ENCODE measurements at regions not wholly inside any gene's neighbourhood (a gene's known extent, or its start where the extent isn't known, plus 50 kb on each side); places are given as distances from the start of the nearest gene placed in this dataset.
A peak's percentile ranks its signal among the peaks of the same experiment; 100 is the strongest.

DNA sequence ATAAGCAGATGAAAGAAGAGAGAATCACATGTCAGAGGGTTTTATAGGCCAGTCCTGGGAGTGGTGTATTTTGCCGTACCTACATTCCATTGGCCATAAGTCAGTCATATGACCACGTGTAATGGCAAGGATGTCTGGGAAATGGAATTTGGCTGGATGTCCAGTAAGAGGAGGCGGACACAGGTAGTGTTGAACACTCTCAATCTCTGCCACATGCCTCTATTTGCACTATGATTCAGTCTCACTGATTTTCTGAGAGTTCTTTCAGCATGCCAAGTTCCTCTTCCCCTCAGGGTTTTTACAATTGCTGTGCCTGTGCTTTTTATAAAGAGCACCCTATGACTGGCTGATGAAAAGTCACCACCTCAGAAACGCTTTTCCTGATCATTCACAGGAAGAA is 164.2 kb upstream of the GPR101 start:
- no peaks in the 10 kb centered on the region for H3K4me1 ChIP-seq (replicated peaks in 1 of 2)
- no peak overlapping the region for H3K27ac ChIP-seq
- intact Hi-C loops (cut with DNase I): loop anchor here (5.0 to 10.0 kb wide), 2 partner anchors 241 to 243 kb away; no protein-coding TSS in a partner anchor
- 54 to 67% (median 61%) methylated on average over 4 of the region's 4 CpGs for WGBS, 4 donors
- DNase-seq: no peak
- H3K36me3 ChIP-seq (replicated peaks in 1 of 2): no peaks in the 10 kb centered on the region
- no peak overlapping the region for H3K4me3 ChIP-seq
- H3K27me3 ChIP-seq: peaks cover 27% of the 10 kb centered on the region
- H3K9me3 ChIP-seq (replicated peaks in 1 of 3): no peaks in the 10 kb centered on the region
- TF ChIP-seq, protein P1, sequence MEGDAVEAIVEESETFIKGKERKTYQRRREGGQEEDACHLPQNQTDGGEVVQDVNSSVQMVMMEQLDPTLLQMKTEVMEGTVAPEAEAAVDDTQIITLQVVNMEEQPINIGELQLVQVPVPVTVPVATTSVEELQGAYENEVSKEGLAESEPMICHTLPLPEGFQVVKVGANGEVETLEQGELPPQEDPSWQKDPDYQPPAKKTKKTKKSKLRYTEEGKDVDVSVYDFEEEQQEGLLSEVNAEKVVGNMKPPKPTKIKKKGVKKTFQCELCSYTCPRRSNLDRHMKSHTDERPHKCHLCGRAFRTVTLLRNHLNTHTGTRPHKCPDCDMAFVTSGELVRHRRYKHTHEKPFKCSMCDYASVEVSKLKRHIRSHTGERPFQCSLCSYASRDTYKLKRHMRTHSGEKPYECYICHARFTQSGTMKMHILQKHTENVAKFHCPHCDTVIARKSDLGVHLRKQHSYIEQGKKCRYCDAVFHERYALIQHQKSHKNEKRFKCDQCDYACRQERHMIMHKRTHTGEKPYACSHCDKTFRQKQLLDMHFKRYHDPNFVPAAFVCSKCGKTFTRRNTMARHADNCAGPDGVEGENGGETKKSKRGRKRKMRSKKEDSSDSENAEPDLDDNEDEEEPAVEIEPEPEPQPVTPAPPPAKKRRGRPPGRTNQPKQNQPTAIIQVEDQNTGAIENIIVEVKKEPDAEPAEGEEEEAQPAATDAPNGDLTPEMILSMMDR (IDR thresholded peaks at IDR 0.05): no peak
- TF ChIP-seq POLR2A (IDR thresholded peaks at IDR 0.05): no peak

DNA sequence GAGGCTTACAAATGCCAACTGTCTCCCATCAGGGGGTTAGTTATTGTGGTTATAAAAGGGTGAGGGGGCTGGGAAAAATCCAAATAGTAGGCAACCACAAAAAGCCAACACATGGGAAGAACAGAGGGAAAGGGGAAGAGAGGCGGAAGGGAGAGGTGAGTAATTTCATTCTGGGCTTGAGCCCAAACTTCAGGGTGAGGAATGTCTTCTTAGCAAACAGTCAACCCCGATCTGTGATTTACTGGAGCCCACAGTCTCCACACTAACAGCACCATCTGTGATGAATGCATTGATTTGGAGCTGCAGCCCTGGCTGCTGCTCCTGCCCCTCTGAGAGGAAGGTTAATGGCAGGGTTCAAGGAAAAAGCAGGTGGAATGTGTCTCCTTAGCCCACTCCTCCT is 162.2 kb upstream of the GPR101 start:
- WGBS, 4 donors: 12 to 32% (median 19%) methylated on average over 2 of the region's 2 CpGs
- H3K9me3 ChIP-seq (replicated peaks in 1 of 3): no peaks in the 10 kb centered on the region
- H3K4me1 ChIP-seq (replicated peaks in 1 of 2): no peaks in the 10 kb centered on the region
- TF ChIP-seq, protein P1 (IDR thresholded peaks at IDR 0.05): no peak
- no peak for TF ChIP-seq POLR2A (IDR thresholded peaks at IDR 0.05)
- no peaks in the 10 kb centered on the region for H3K36me3 ChIP-seq (replicated peaks in 1 of 2)
- intact Hi-C loops (cut with DNase I): loop anchor here (5.0 to 10.0 kb wide), 2 partner anchors 239 to 241 kb away; no protein-coding TSS in a partner anchor
- no peak overlapping the region for H3K27ac ChIP-seq
- no peak overlapping the region for H3K4me3 ChIP-seq
- DNase-seq: peak in 3 of 7 donors; percentile 7 to 14 (median 13)
- H3K27me3 ChIP-seq: peaks cover 27% of the 10 kb centered on the region

DNA sequence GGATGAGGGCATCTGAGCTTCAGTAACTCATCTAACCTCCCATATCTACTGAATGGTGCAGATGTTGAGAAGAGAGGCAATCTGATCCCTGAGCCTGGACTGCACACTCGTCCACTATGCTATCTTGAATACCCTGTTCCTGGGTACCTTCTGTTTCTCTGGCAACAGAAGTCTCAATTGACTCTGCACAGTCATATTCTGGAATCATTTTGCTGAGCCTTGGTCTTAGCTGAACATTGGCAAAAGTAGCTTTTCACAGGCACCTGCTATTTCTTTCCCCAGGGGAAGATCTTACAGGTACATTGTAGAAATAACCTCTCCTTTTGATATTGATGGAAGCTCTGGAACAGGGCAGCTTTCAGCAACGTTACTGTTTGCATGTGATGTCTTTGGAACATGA is 161.5 kb upstream of the GPR101 start:
- Histone ChIP-seq H3K4me3 (no peak overlapping the region), H3K9me3 (replicated peaks in 1 of 3) (no peaks in the 10 kb centered on the region), H3K27me3 (peaks cover 27% of the 10 kb centered on the region), H3K27ac (no peak overlapping the region), H3K36me3 (replicated peaks in 1 of 2) (no peaks in the 10 kb centered on the region), H3K4me1 (replicated peaks in 1 of 2) (no peaks in the 10 kb centered on the region)
- no peak for DNase-seq
- intact Hi-C loops (cut with DNase I): loop anchor here (5.0 to 10.0 kb wide), 2 partner anchors 238 to 240 kb away; no protein-coding TSS in a partner anchor
- whole genome bisulfite sequencing, 4 donors: 15 to 44% (median 29%) methylated on average over 1 to 2 of the region's 2 CpGs
- TF ChIP-seq, protein P1 (IDR thresholded peaks at IDR 0.05): no peak
- TF ChIP-seq POLR2A (IDR thresholded peaks at IDR 0.05): no peak

DNA sequence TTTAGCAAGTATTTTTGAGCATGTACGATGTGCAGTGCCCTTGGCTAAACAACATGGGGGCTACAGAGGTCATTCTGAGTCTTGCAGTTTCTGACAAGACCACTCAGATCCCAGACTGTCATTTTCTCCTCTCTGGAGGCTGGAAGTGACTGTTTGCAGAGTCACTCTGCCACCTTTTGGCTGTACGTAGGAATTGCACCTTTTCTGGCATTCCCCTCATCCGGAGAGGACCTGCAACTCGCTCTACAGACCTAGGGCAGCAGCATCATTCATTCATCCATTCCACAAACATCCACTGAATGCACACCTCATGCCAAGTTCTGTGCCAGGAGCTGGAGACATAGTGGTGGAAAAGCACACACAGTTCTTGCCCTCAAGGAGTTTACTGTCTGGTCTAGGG is 160.4 kb upstream of the GPR101 start:
- TF ChIP-seq POLR2A (IDR thresholded peaks at IDR 0.05): no peak
- TF ChIP-seq, protein P1 (IDR thresholded peaks at IDR 0.05): peak; percentile 31 to 53 (median 38)
- H3K4me1 ChIP-seq (replicated peaks in 1 of 2): no peaks in the 10 kb centered on the region
- intact Hi-C loops (cut with DNase I): loop anchor here in 1 of 2 donors (10.0 kb wide), 1 partner anchor 239 kb away; no protein-coding TSS in a partner anchor
- no peaks in the 10 kb centered on the region for H3K9me3 ChIP-seq (replicated peaks in 1 of 3)
- H3K4me3 ChIP-seq: no peak overlapping the region
- no peaks in the 10 kb centered on the region for H3K36me3 ChIP-seq (replicated peaks in 1 of 2)
- peak in 6 of 7 donors; percentile 15 to 50 (median 18) for DNase-seq
- peaks cover 27% of the 10 kb centered on the region for H3K27me3 ChIP-seq
- 2 to 6% (median 3%) methylated on average over 3 to 4 of the region's 4 CpGs for WGBS, 4 donors
- no peak overlapping the region for H3K27ac ChIP-seq

All from adrenal gland (tissue), 9 donors.